ENCODE measurements at regions not wholly inside any gene's neighbourhood (a gene's known extent, or its start where the extent isn't known, plus 50 kb on each side); places are given as distances from the start of the nearest gene placed in this dataset.

DNA sequence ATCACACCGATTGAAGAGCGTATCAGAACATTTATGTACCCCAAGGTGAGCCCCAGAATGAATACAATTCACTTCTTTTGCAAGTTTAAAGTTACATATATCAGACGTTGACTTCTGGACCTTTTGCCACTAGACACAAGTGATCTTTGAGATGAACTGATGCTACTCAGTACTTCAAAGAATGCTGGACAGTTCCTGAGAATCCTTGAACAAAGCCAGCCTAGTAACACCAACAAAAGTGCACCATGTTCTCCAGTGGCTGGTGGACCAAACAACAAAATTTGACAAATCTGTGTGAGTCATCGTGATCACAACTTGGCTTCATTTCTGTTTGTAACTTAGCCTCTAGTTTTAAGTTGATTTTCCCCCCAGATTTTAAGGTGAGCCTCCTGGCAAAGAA is 355.7 kb downstream of the SOX2 start:
- H3K27ac ChIP-seq, result no peak overlapping the region
- no peak for TF ChIP-seq ZFX (IDR thresholded peaks at IDR 0.05)
- TF ChIP-seq CTCF (conservative IDR thresholded peaks at IDR 0.05), result no peak

- no peak for TF ChIP-seq CTCF (conservative IDR thresholded peaks at IDR 0.05)
- TF ChIP-seq ZFX (IDR thresholded peaks at IDR 0.05), result no peak
These were observed 366.6 kb downstream of the SOX2 start for GRCh38 chr3:182078316-182078715.

GRCh38 chr3:182078929-182079328 is 367.2 kb downstream of the SOX2 start:
- no peak for TF ChIP-seq ZFX (IDR thresholded peaks at IDR 0.05)
- no peak for TF ChIP-seq CTCF (conservative IDR thresholded peaks at IDR 0.05)
- H3K27ac ChIP-seq, result no peak overlapping the region

More at GRCh38 chr3:182078316-182078715, 366.6 kb downstream of the SOX2 start:
- no peak overlapping the region for H3K27ac ChIP-seq

- no peak overlapping the region for H3K27ac ChIP-seq
These were observed 369.4 kb downstream of the SOX2 start for GRCh38 chr3:182081096-182081495.

DNA sequence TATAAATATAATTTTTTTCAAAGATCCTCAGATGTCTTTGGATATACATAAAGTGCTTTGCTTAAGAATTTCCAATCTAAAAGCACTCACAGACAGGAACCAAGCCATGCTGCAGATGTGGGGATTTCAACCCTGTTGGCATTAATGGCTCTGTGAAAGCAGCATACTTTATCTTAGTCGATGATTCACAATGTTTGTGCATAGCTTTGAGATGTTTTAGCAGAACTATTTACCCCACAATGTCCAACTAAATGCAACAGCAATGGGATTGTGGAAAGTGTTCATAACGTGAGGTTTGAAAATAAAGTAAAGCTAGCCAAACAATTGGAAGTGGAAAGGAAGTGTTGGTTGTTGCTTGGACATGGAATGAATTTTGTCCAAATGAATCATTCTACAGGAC is 371.4 kb downstream of the SOX2 start:
- no peak for TF ChIP-seq CTCF (conservative IDR thresholded peaks at IDR 0.05)
- no peak for TF ChIP-seq ZFX (IDR thresholded peaks at IDR 0.05)
- no peak overlapping the region for H3K27ac ChIP-seq

More at GRCh38 chr3:182081096-182081495, 369.4 kb downstream of the SOX2 start:
- TF ChIP-seq CTCF (conservative IDR thresholded peaks at IDR 0.05), result no peak
- no peak for TF ChIP-seq ZFX (IDR thresholded peaks at IDR 0.05)

DNA sequence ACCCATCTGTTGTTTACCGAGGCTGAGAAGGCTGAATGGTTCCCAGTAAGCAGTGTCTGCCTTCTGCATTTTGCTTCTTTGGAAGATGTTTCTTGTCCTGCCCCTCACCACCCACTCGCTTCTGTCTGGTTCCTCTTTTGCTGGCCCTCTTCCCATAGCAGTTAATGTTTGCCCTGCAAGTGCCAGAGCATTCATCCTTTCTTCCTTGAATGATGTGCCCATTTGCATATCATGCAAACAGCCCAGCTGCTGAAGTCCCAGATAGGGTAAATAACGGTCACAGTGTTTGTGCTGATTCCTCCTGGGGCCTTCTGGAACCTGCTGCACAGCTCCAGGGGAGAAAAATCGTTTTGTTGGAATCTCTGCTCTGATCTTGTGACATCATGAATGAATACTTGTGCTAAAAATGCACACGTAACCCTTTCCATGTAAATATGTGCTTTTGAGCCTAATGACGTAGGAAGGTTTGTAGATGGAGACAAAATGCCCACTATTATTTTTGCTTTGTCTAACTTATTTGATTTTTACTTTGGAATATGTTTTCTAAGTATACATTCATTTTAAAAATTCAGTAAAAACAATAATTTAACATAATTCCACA is 381.0 kb downstream of the SOX2 start:
- no peak for TF ChIP-seq CTCF (conservative IDR thresholded peaks at IDR 0.05)
- no peak for TF ChIP-seq ZFX (IDR thresholded peaks at IDR 0.05)
- H3K27ac ChIP-seq, result no peak overlapping the region

GRCh38 chr3:182094321-182094720 is 382.6 kb downstream of the SOX2 start:
- H3K27ac ChIP-seq, result no peak overlapping the region

More at GRCh38 chr3:182094321-182094720, 382.6 kb downstream of the SOX2 start:
- no peak for TF ChIP-seq CTCF (conservative IDR thresholded peaks at IDR 0.05)
- TF ChIP-seq ZFX (IDR thresholded peaks at IDR 0.05), result no peak

All from C4-2B (cell line).